Stimulated activated naive CD8-positive, alpha-beta T cell treated with anti-CD3 and anti-CD28 coated beads, Interleukin-15, Interleukin-2, amounts not matched to agents 100 ng/mL and 50 ng/mL, for 24 hours (primary cell): ENCODE measurements at regions not wholly inside any gene's neighbourhood (a gene's known extent, or its start where the extent isn't known, plus 50 kb on each side); places are given as distances from the start of the nearest gene placed in this dataset.

Source experiments
- H3K27ac Mint-ChIP-seq: one replicate; pipeline ENCODE4 v1.8.0; 2021; ENCODE audit warnings: mild to moderate bottlenecking, mixed read lengths
- H3K27me3 Mint-ChIP-seq: one replicate; pipeline ENCODE4 v1.8.0; 2021; ENCODE audit warnings: mixed read lengths
- H3K36me3 Mint-ChIP-seq: one replicate; pipeline ENCODE4 v1.8.0; 2021; ENCODE audit warnings: low read depth, mixed read lengths
- H3K4me1 Mint-ChIP-seq: one replicate; pipeline ENCODE4 v1.8.0; 2021; ENCODE audit warnings: low read depth, mixed read lengths
- H3K4me3 Mint-ChIP-seq: one replicate; pipeline ENCODE4 v1.8.0; 2021; ENCODE audit warnings: mild to moderate bottlenecking, mixed read lengths
- H3K9me3 Mint-ChIP-seq: one replicate; pipeline ENCODE4 v1.8.0; 2021; ENCODE audit warnings: mixed read lengths

GRCh38 chr12:127670796-127671195 is 596.2 kb upstream of the TMEM132C start:
- no peak overlapping the region for H3K27ac Mint-ChIP-seq
- no peaks in the 10 kb centered on the region for H3K4me1 Mint-ChIP-seq
- H3K27me3 Mint-ChIP-seq = no peaks in the 10 kb centered on the region
- H3K36me3 Mint-ChIP-seq = no peaks in the 10 kb centered on the region
- H3K9me3 Mint-ChIP-seq = no peaks in the 10 kb centered on the region
- no peak overlapping the region for H3K4me3 Mint-ChIP-seq

- Mint-ChIP-seq H3K36me3 (no peaks in the 10 kb centered on the region), H3K4me3 (no peak overlapping the region), H3K9me3 (no peaks in the 10 kb centered on the region), H3K27ac (no peak overlapping the region), H3K27me3 (no peaks in the 10 kb centered on the region), H3K4me1 (no peaks in the 10 kb centered on the region)
These were observed 591.0 kb upstream of the TMEM132C start for GRCh38 chr12:127675936-127676335.

- H3K27ac Mint-ChIP-seq = no peak overlapping the region
These were observed 589.3 kb upstream of the TMEM132C start for GRCh38 chr12:127677537-127678131.

GRCh38 chr12:127678945-127679344 is 588.0 kb upstream of the TMEM132C start:
- Mint-ChIP-seq H3K4me1 (no peaks in the 10 kb centered on the region), H3K27me3 (no peaks in the 10 kb centered on the region), H3K9me3 (no peaks in the 10 kb centered on the region), H3K36me3 (no peaks in the 10 kb centered on the region), H3K27ac (no peak overlapping the region), H3K4me3 (no peak overlapping the region)

More at GRCh38 chr12:127677537-127678131, 589.3 kb upstream of the TMEM132C start:
- Mint-ChIP-seq H3K4me1 (no peaks in the 10 kb centered on the region), H3K9me3 (no peaks in the 10 kb centered on the region), H3K36me3 (no peaks in the 10 kb centered on the region), H3K4me3 (no peak overlapping the region), H3K27me3 (no peaks in the 10 kb centered on the region)

GRCh38 chr12:127680516-127680915 is 586.5 kb upstream of the TMEM132C start:
- H3K4me1 Mint-ChIP-seq = no peaks in the 10 kb centered on the region
- no peak overlapping the region for H3K27ac Mint-ChIP-seq
- no peaks in the 10 kb centered on the region for H3K9me3 Mint-ChIP-seq
- no peak overlapping the region for H3K4me3 Mint-ChIP-seq
- H3K27me3 Mint-ChIP-seq = no peaks in the 10 kb centered on the region
- H3K36me3 Mint-ChIP-seq = no peaks in the 10 kb centered on the region

- no peaks in the 10 kb centered on the region for H3K27me3 Mint-ChIP-seq
- H3K36me3 Mint-ChIP-seq = no peaks in the 10 kb centered on the region
- H3K9me3 Mint-ChIP-seq = no peaks in the 10 kb centered on the region
- H3K4me3 Mint-ChIP-seq = no peak overlapping the region
- H3K27ac Mint-ChIP-seq = no peak overlapping the region
- H3K4me1 Mint-ChIP-seq = no peaks in the 10 kb centered on the region
These were observed 585.7 kb upstream of the TMEM132C start for GRCh38 chr12:127681151-127681754.

GRCh38 chr12:127685491-127685890 is 581.5 kb upstream of the TMEM132C start:
- no peaks in the 10 kb centered on the region for H3K36me3 Mint-ChIP-seq
- H3K27me3 Mint-ChIP-seq = no peaks in the 10 kb centered on the region
- no peak overlapping the region for H3K4me3 Mint-ChIP-seq
- H3K27ac Mint-ChIP-seq = no peak overlapping the region
- H3K9me3 Mint-ChIP-seq = no peaks in the 10 kb centered on the region
- no peaks in the 10 kb centered on the region for H3K4me1 Mint-ChIP-seq

GRCh38 chr12:127685931-127686330 is 581.0 kb upstream of the TMEM132C start:
- Mint-ChIP-seq H3K4me1 (no peaks in the 10 kb centered on the region), H3K4me3 (no peak overlapping the region), H3K27me3 (no peaks in the 10 kb centered on the region), H3K9me3 (no peaks in the 10 kb centered on the region), H3K27ac (no peak overlapping the region), H3K36me3 (no peaks in the 10 kb centered on the region)

- H3K36me3 Mint-ChIP-seq = no peaks in the 10 kb centered on the region
- no peak overlapping the region for H3K27ac Mint-ChIP-seq
- no peaks in the 10 kb centered on the region for H3K9me3 Mint-ChIP-seq
- no peaks in the 10 kb centered on the region for H3K27me3 Mint-ChIP-seq
- H3K4me3 Mint-ChIP-seq = no peak overlapping the region
- no peaks in the 10 kb centered on the region for H3K4me1 Mint-ChIP-seq
These were observed 579.8 kb upstream of the TMEM132C start for GRCh38 chr12:127687181-127687580.

- Mint-ChIP-seq H3K27me3 (no peaks in the 10 kb centered on the region), H3K36me3 (no peaks in the 10 kb centered on the region), H3K4me1 (no peaks in the 10 kb centered on the region), H3K4me3 (no peak overlapping the region), H3K9me3 (no peaks in the 10 kb centered on the region), H3K27ac (no peak overlapping the region)
These were observed 578.0 kb upstream of the TMEM132C start for GRCh38 chr12:127688906-127689428.

- H3K36me3 Mint-ChIP-seq = no peaks in the 10 kb centered on the region
These were observed 576.8 kb upstream of the TMEM132C start for GRCh38 chr12:127690161-127690560.

GRCh38 chr12:127696963-127697362 is 570.0 kb upstream of the TMEM132C start:
- peaks cover 8% of the 10 kb centered on the region for H3K9me3 Mint-ChIP-seq
- H3K27me3 Mint-ChIP-seq = no peaks in the 10 kb centered on the region
- no peaks in the 10 kb centered on the region for H3K36me3 Mint-ChIP-seq
- H3K27ac Mint-ChIP-seq = no peak overlapping the region
- no peak overlapping the region for H3K4me3 Mint-ChIP-seq
- no peaks in the 10 kb centered on the region for H3K4me1 Mint-ChIP-seq

More at GRCh38 chr12:127690161-127690560, 576.8 kb upstream of the TMEM132C start:
- H3K9me3 Mint-ChIP-seq = no peaks in the 10 kb centered on the region
- H3K27me3 Mint-ChIP-seq = no peaks in the 10 kb centered on the region
- H3K4me3 Mint-ChIP-seq = no peak overlapping the region
- H3K27ac Mint-ChIP-seq = no peak overlapping the region
- no peaks in the 10 kb centered on the region for H3K4me1 Mint-ChIP-seq

- H3K4me1 Mint-ChIP-seq = no peaks in the 10 kb centered on the region
- no peaks in the 10 kb centered on the region for H3K27me3 Mint-ChIP-seq
- no peak overlapping the region for H3K4me3 Mint-ChIP-seq
- H3K36me3 Mint-ChIP-seq = no peaks in the 10 kb centered on the region
- H3K27ac Mint-ChIP-seq = no peak overlapping the region
- peaks cover 11% of the 10 kb centered on the region for H3K9me3 Mint-ChIP-seq
These were observed 563.9 kb upstream of the TMEM132C start for GRCh38 chr12:127703026-127703425.

GRCh38 chr12:127711108-127711507 is 555.9 kb upstream of the TMEM132C start:
- Mint-ChIP-seq H3K27ac (no peak overlapping the region), H3K4me3 (no peak overlapping the region), H3K27me3 (no peaks in the 10 kb centered on the region), H3K4me1 (no peaks in the 10 kb centered on the region), H3K9me3 (peaks cover 6% of the 10 kb centered on the region), H3K36me3 (no peaks in the 10 kb centered on the region)

- Mint-ChIP-seq H3K4me1 (no peaks in the 10 kb centered on the region), H3K4me3 (no peak overlapping the region), H3K27me3 (no peaks in the 10 kb centered on the region), H3K27ac (no peak overlapping the region), H3K36me3 (no peaks in the 10 kb centered on the region), H3K9me3 (peaks cover 6% of the 10 kb centered on the region)
These were observed 554.4 kb upstream of the TMEM132C start for GRCh38 chr12:127712561-127712960.

- H3K27ac Mint-ChIP-seq = no peak overlapping the region
- no peaks in the 10 kb centered on the region for H3K9me3 Mint-ChIP-seq
- no peaks in the 10 kb centered on the region for H3K27me3 Mint-ChIP-seq
- H3K36me3 Mint-ChIP-seq = no peaks in the 10 kb centered on the region
- H3K4me1 Mint-ChIP-seq = no peaks in the 10 kb centered on the region
- H3K4me3 Mint-ChIP-seq = no peak overlapping the region
These were observed 550.8 kb upstream of the TMEM132C start for GRCh38 chr12:127716166-127716565.
